Esophagus squamous epithelium (tissue), 4 donors: ENCODE measurements at regions not wholly inside any gene's neighbourhood (a gene's known extent, or its start where the extent isn't known, plus 50 kb on each side); places are given as distances from the start of the nearest gene placed in this dataset.

Experiments used
- CTCF ChIP-seq, 6 experiments: fragments of 450-650 bp in 4 of 6; fragments of 200-600 bp in 2 of 6; sonication (generic) in 2 of 6; IDR thresholded peaks; one replicate each; pipeline ENCODE4 v1.5.1; 2016 to 2019; ENCODE audit warnings: antibody characterized with exemption in 6 of 6, mild to moderate bottlenecking in 4 of 6, moderate library complexity in 4 of 6
- POLR2A ChIP-seq, 4 donors: fragments of 450-650 bp; IDR thresholded peaks; one replicate each; pipeline ENCODE4 v1.6.1; 2017; ENCODE audit warnings: antibody characterized with exemption in 4 of 4, mild to moderate bottlenecking in 4 of 4, moderate library complexity in 3 of 4

GRCh38 chr5:82879089-82879488 is 198.1 kb downstream of the TMEM167A start:
- TF ChIP-seq CTCF (IDR thresholded peaks at IDR 0.05) (no peak), POLR2A (IDR thresholded peaks at IDR 0.05) (no peak)
